Trophoblast cell (in vitro differentiated cells and primary cell): ENCODE measurements at regions not wholly inside any gene's neighbourhood (a gene's known extent, or its start where the extent isn't known, plus 50 kb on each side); places are given as distances from the start of the nearest gene placed in this dataset.

Experiments used
- DNase-seq, 2 donors: peaks; one replicate each; pipeline ENCODE4 v3.0.0-alpha.2; 2016
- H2AFZ ChIP-seq: 2 replicates; pipeline ENCODE4 v1.6.1; 2013; ENCODE audit warnings: low read length, moderate library complexity, mild to moderate bottlenecking; ENCODE audit not compliant: insufficient read depth, poor library complexity
- H2AK5ac ChIP-seq: 2 replicates; pipeline ENCODE4 v1.6.1; 2013; ENCODE audit warnings: mild to moderate bottlenecking, low read length
- H2BK120ac ChIP-seq: 2 replicates; pipeline ENCODE4 v1.6.1; 2013; ENCODE audit warnings: low read length, mild to moderate bottlenecking, moderate library complexity; ENCODE audit not compliant: insufficient read depth, poor library complexity
- H2BK12ac ChIP-seq: 2 replicates; pipeline ENCODE4 v1.6.1; 2013; ENCODE audit warnings: mild to moderate bottlenecking, low read length, moderate library complexity
- H2BK5ac ChIP-seq: 2 replicates; pipeline ENCODE4 v1.6.1; 2013; ENCODE audit warnings: low read length, low read depth, moderate library complexity, mild to moderate bottlenecking; ENCODE audit not compliant: poor library complexity
- H3K14ac ChIP-seq: 2 replicates; pipeline ENCODE4 v1.6.1; 2013; ENCODE audit warnings: mild to moderate bottlenecking, low read length
- H3K18ac ChIP-seq: 2 replicates; pipeline ENCODE4 v1.6.1; 2013; ENCODE audit warnings: mild to moderate bottlenecking, low read length
- H3K23ac ChIP-seq: 2 replicates; pipeline ENCODE4 v1.6.1; 2013; ENCODE audit warnings: low read length
- H3K27ac ChIP-seq: 2 replicates; pipeline ENCODE4 v1.5.1; 2013; ENCODE audit warnings: low read depth, mild to moderate bottlenecking, inconsistent platforms, low read length, moderate library complexity
- H3K27me3 ChIP-seq: 2 replicates; pipeline ENCODE4 v1.6.1; 2013; ENCODE audit warnings: inconsistent platforms, mild to moderate bottlenecking, low read length, moderate library complexity; ENCODE audit not compliant: insufficient read depth
- H3K36me3 ChIP-seq, 2 experiments: 1 replicate in 1 of 2; 2 replicates in 1 of 2; pipeline ENCODE4 v1.6.1; 2013; ENCODE audit warnings: low read length in 2 of 2, mild to moderate bottlenecking in 2 of 2, moderate library complexity in 1 of 2; ENCODE audit not compliant: insufficient read depth in 2 of 2, control insufficient read depth in 1 of 2
- H3K4ac ChIP-seq: 2 replicates; pipeline ENCODE4 v1.6.1; 2013; ENCODE audit warnings: low read depth, mild to moderate bottlenecking, low read length, moderate library complexity
- H3K4me1 ChIP-seq, 2 experiments: 1 replicate in 1 of 2; 2 replicates in 1 of 2; pipeline ENCODE4 v1.6.1; 2013; ENCODE audit warnings: low read length in 2 of 2, mild to moderate bottlenecking in 2 of 2, moderate library complexity in 1 of 2; ENCODE audit not compliant: insufficient read depth in 2 of 2, control insufficient read depth in 1 of 2
- H3K4me2 ChIP-seq: 2 replicates; pipeline ENCODE4 v1.6.1; 2013; ENCODE audit warnings: inconsistent platforms, mild to moderate bottlenecking, low read length, moderate library complexity
- H3K4me3 ChIP-seq: 2 replicates; pipeline ENCODE4 v1.5.1; 2013; ENCODE audit warnings: mild to moderate bottlenecking, low read depth, low read length, inconsistent platforms
- H3K79me1 ChIP-seq: one replicate; pipeline ENCODE4 v1.6.1; 2013; ENCODE audit warnings: low read length
- H3K79me2 ChIP-seq: 2 replicates; pipeline ENCODE4 v1.6.1; 2013; ENCODE audit warnings: low read length, mild to moderate bottlenecking; ENCODE audit not compliant: control insufficient read depth, insufficient read depth, poor library complexity
- H3K9ac ChIP-seq: 2 replicates; pipeline ENCODE4 v1.6.1; 2013; ENCODE audit warnings: mild to moderate bottlenecking, low read length
- H3K9me3 ChIP-seq: 2 replicates; pipeline ENCODE4 v1.6.1; 2013; ENCODE audit warnings: low read depth, mild to moderate bottlenecking, control low read depth, inconsistent platforms, low read length; ENCODE audit not compliant: insufficient read depth
- H4K12ac ChIP-seq: 2 replicates; pipeline ENCODE4 v1.6.1; 2013; ENCODE audit warnings: low read depth, mild to moderate bottlenecking, low read length, moderate library complexity
- H4K8ac ChIP-seq: 2 replicates; pipeline ENCODE4 v1.6.1; 2013; ENCODE audit warnings: low read depth, mild to moderate bottlenecking, low read length, moderate library complexity
- H4K91ac ChIP-seq: one replicate; pipeline ENCODE4 v1.6.1; 2013; ENCODE audit warnings: low read depth, mild to moderate bottlenecking, low read length, moderate library complexity
- WGBS: extraction: QIAGEN DNeasy Blood & Tissue Kit; methylation state at CpG from one replicate; pipeline ENCODE4 v1.1.7; 2013; ENCODE audit warnings: missing lambda C conversion rate; ENCODE audit not compliant: insufficient read length, insufficient coverage; ENCODE audit errors: extremely low coverage; 5-methylcytosine and 5-hydroxymethylcytosine counted together

- H3K4me2 ChIP-seq = no peak overlapping the region
- H3K4me3 ChIP-seq = no peak overlapping the region
- no CpG with 5 or more reads among the region's 6 CpGs for WGBS
- H3K9ac ChIP-seq = no peak overlapping the region
- H3K14ac ChIP-seq = no peak overlapping the region
- H3K9me3 ChIP-seq = no peaks in the 10 kb centered on the region
- H3K4ac ChIP-seq = no peak overlapping the region
- H2AK5ac ChIP-seq = no peak overlapping the region
- H4K91ac ChIP-seq = no peak overlapping the region
- H3K18ac ChIP-seq = no peak overlapping the region
- H3K36me3 ChIP-seq = no peaks in the 10 kb centered on the region
- no peak overlapping the region for H2AFZ ChIP-seq
- H3K79me2 ChIP-seq = no peaks in the 10 kb centered on the region
- no peak overlapping the region for H4K8ac ChIP-seq
- no peak for DNase-seq
- no peak overlapping the region for H2BK120ac ChIP-seq
- H3K27me3 ChIP-seq = no peaks in the 10 kb centered on the region
- H4K12ac ChIP-seq = no peak overlapping the region
- H2BK5ac ChIP-seq = no peak overlapping the region
- H2BK12ac ChIP-seq = peak overlapping the region; percentile 50
- H3K27ac ChIP-seq = no peak overlapping the region
- H3K4me1 ChIP-seq = peaks cover 5 to 6% of the 10 kb centered on the region in 2 experiments
- no peaks in the 10 kb centered on the region for H3K79me1 ChIP-seq
- no peak overlapping the region for H3K23ac ChIP-seq
Observed at GRCh38 chr6:163996491-163996890, 582.0 kb downstream of the QKI start.

DNA sequence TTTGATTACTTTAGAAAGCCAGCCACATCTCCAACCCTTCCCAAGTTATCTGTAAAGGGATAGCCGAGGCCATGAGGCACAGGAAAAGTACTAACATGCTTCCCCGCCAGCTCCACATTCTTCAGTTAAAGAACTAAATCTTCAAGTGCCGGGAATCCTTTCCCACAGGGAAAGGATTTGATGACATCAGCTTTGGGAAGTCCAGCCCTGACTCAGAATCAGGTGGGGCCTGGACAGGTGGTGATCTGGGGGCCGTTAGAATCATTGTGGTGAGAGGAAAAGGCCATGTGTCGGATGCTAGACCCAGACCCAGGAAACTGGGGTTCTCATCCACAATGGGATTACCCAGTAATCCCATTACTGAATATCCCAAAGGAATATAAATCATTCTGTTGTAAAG lies 580.0 kb downstream of the QKI start:
- Histone ChIP-seq H3K9ac (no peak overlapping the region), H4K8ac (no peak overlapping the region), H3K4me3 (no peak overlapping the region), H4K12ac (no peak overlapping the region), H3K27me3 (no peaks in the 10 kb centered on the region), H2BK120ac (no peak overlapping the region), H3K79me2 (no peaks in the 10 kb centered on the region), H3K4me2 (no peak overlapping the region), H3K23ac (no peak overlapping the region), H2BK5ac (no peak overlapping the region), H3K14ac (no peak overlapping the region), H2BK12ac (no peak overlapping the region), H4K91ac (no peak overlapping the region), H3K9me3 (no peaks in the 10 kb centered on the region), H3K4ac (no peak overlapping the region), H3K18ac (no peak overlapping the region), H2AFZ (no peak overlapping the region), H3K27ac (no peak overlapping the region), H3K4me1 (peaks cover 1 to 3% of the 10 kb centered on the region in 2 experiments), H2AK5ac (no peak overlapping the region), H3K36me3 (no peaks in the 10 kb centered on the region), H3K79me1 (no peaks in the 10 kb centered on the region)
- WGBS = no CpG with 5 or more reads among the region's 5 CpGs
- DNase-seq = peak; percentile 45 to 48

DNA sequence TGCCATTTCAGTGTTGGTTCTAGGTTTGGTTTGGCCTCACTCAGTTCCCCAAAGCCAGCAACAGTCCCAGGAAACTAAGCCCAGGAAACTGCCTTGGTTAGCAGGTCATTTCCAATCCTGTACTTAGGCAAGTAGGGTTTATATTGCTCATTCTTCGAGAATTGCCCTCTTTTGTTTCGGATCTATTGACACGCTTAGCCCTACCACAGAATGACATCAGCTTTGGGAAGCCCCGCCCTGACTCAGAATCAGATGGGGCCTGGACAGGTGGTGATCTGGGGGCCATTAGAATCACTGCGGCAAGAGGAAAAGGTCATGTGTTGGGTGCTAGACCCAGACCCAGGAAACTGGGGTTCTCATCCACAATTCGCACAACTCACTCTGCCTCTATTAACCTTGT lies 578.2 kb downstream of the QKI start:
- H4K91ac ChIP-seq = no peak overlapping the region
- H2AK5ac ChIP-seq = no peak overlapping the region
- no peak overlapping the region for H2BK12ac ChIP-seq
- no peak overlapping the region for H2AFZ ChIP-seq
- no peak overlapping the region for H3K27ac ChIP-seq
- H3K23ac ChIP-seq = no peak overlapping the region
- H3K4me1 ChIP-seq = no peaks in the 10 kb centered on the region
- H3K36me3 ChIP-seq = no peaks in the 10 kb centered on the region
- H3K4me3 ChIP-seq = no peak overlapping the region
- no peak overlapping the region for H4K12ac ChIP-seq
- H4K8ac ChIP-seq = no peak overlapping the region
- no peak overlapping the region for H3K18ac ChIP-seq
- no peak for DNase-seq
- H2BK5ac ChIP-seq = no peak overlapping the region
- H3K79me1 ChIP-seq = no peaks in the 10 kb centered on the region
- H3K14ac ChIP-seq = no peak overlapping the region
- H3K4ac ChIP-seq = no peak overlapping the region
- H3K79me2 ChIP-seq = no peaks in the 10 kb centered on the region
- H3K9ac ChIP-seq = no peak overlapping the region
- no peak overlapping the region for H2BK120ac ChIP-seq
- no peak overlapping the region for H3K4me2 ChIP-seq
- no peaks in the 10 kb centered on the region for H3K9me3 ChIP-seq
- H3K27me3 ChIP-seq = no peaks in the 10 kb centered on the region
- WGBS = no CpG with 5 or more reads among the region's 6 CpGs

- H2BK5ac ChIP-seq = no peak overlapping the region
- H3K18ac ChIP-seq = no peak overlapping the region
- H4K91ac ChIP-seq = no peak overlapping the region
- H3K9me3 ChIP-seq = no peaks in the 10 kb centered on the region
- H3K4me1 ChIP-seq = no peaks in the 10 kb centered on the region
- no peaks in the 10 kb centered on the region for H3K27me3 ChIP-seq
- no peaks in the 10 kb centered on the region for H3K79me1 ChIP-seq
- no peak overlapping the region for H2AFZ ChIP-seq
- no peaks in the 10 kb centered on the region for H3K79me2 ChIP-seq
- no peak overlapping the region for H3K23ac ChIP-seq
- no peak overlapping the region for H3K9ac ChIP-seq
- no peak overlapping the region for H4K12ac ChIP-seq
- no peak overlapping the region for H3K4ac ChIP-seq
- no peak overlapping the region for H3K4me3 ChIP-seq
- no peak for DNase-seq
- H3K14ac ChIP-seq = no peak overlapping the region
- H2BK120ac ChIP-seq = no peak overlapping the region
- H3K4me2 ChIP-seq = no peak overlapping the region
- H3K36me3 ChIP-seq = no peaks in the 10 kb centered on the region
- H4K8ac ChIP-seq = no peak overlapping the region
- no peak overlapping the region for H2AK5ac ChIP-seq
- H2BK12ac ChIP-seq = no peak overlapping the region
- no peak overlapping the region for H3K27ac ChIP-seq
Observed at GRCh38 chr6:163992056-163992455, 577.5 kb downstream of the QKI start.
